GM23338 (cell line): ENCODE measurements at regions not wholly inside any gene's neighbourhood (a gene's known extent, or its start where the extent isn't known, plus 50 kb on each side); places are given as distances from the start of the nearest gene placed in this dataset.

Experiments
- CREB1 ChIP-seq: fragments of 250-450 bp; sonication (Bioruptor Pico); IDR thresholded peaks from 2 replicates; pipeline ENCODE4 v1.5.0; 2020; ENCODE audit warnings: low read depth, mild to moderate bottlenecking, moderate library complexity
- CTCF ChIP-seq, 2 experiments: fragments of 200-600 bp in 1 of 2; sonication (generic) in 1 of 2; conservative IDR thresholded peaks; 2 replicates each; pipeline versions ENCODE4 v1.5.1 to v1.6.1; 2016 to 2017; ENCODE audit warnings: antibody characterized with exemption in 2 of 2, low read depth in 2 of 2, mild to moderate bottlenecking in 2 of 2, moderate library complexity in 1 of 2
- ETS1 ChIP-seq: IDR thresholded peaks from 2 replicates; pipeline ENCODE4 v1.6.1; 2016; ENCODE audit warnings: antibody characterized with exemption
- EZH2 ChIP-seq: fragments of 200-600 bp; sonication (generic); IDR thresholded peaks from one replicate; pipeline ENCODE4 v1.8.0; 2017; ENCODE audit warnings: antibody characterized with exemption, mild to moderate bottlenecking, low read depth; ENCODE audit not compliant: unreplicated experiment
- EZH2phosphoT487 ChIP-seq: fragments of 200-600 bp; sonication (generic); IDR thresholded peaks from one replicate; pipeline ENCODE4 v1.8.1; 2018; ENCODE audit warnings: antibody characterized with exemption; ENCODE audit not compliant: unreplicated experiment
- JUNB ChIP-seq: IDR thresholded peaks from one replicate; pipeline ENCODE4 v1.6.1; 2016; ENCODE audit warnings: antibody characterized with exemption; ENCODE audit not compliant: unreplicated experiment
- POLR2AphosphoS5 ChIP-seq: IDR thresholded peaks from 2 replicates; pipeline ENCODE4 v1.6.1; 2016; ENCODE audit warnings: antibody characterized with exemption, low read depth
- REST ChIP-seq: IDR thresholded peaks from one replicate; pipeline ENCODE4 v1.6.1; 2018; ENCODE audit warnings: antibody characterized with exemption; ENCODE audit not compliant: unreplicated experiment
- STAT1 ChIP-seq: IDR thresholded peaks from one replicate; pipeline ENCODE4 v1.6.1; 2016; ENCODE audit warnings: antibody characterized with exemption; ENCODE audit not compliant: unreplicated experiment
- ZNF114 ChIP-seq: fragments of 250-450 bp; sonication (Bioruptor Pico); IDR thresholded peaks from 2 replicates; pipeline ENCODE4 v1.5.0; 2020; ENCODE audit warnings: mild to moderate bottlenecking, moderate library complexity
- ZNF331 ChIP-seq: fragments of 250-450 bp; sonication (Bioruptor Pico); IDR thresholded peaks from 2 replicates; pipeline ENCODE4 v1.5.0; 2020; ENCODE audit warnings: low read depth, mild to moderate bottlenecking, moderate library complexity

- TF ChIP-seq EZH2 (no peak), CTCF (conservative IDR thresholded peaks at IDR 0.05; ENCODE audit: low read depth in 2 of 2) (no peak), ZNF331 (no peak), REST (no peak), POLR2AphosphoS5 (no peak), STAT1 (no peak), JUNB (no peak), EZH2phosphoT487 (no peak), ETS1 (no peak), CREB1 (CRISPR knock-in tag) (no peak), ZNF114 (CRISPR knock-in tag) (no peak)
Measured at GRCh38 chr12:13654456-13654855, 326.9 kb downstream of the GRIN2B start.
